ENCODE measurements at regions not wholly inside any gene's neighbourhood (a gene's known extent, or its start where the extent isn't known, plus 50 kb on each side); places are given as distances from the start of the nearest gene placed in this dataset.

DNA sequence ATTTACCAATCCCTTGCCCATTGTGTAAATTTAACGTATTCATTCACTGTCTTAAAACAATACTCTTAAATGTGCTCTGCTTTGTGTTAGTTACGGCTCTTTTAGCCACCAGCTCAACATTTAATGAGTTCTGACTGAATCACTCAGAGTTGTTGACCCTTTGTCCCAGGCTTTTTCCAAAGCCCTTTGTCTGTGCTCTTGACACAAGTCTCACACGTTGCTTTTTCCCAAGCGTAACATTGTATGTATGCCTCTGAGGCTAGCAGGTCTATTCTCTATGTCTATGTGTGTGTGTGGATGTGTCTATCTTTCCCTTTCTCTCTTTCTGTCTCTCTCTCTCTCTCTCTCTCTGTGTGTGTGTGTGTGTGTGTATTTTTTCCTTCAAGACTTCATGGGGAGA is 435.4 kb upstream of the GOLIM4 start:
- TF ChIP-seq, protein P1, sequence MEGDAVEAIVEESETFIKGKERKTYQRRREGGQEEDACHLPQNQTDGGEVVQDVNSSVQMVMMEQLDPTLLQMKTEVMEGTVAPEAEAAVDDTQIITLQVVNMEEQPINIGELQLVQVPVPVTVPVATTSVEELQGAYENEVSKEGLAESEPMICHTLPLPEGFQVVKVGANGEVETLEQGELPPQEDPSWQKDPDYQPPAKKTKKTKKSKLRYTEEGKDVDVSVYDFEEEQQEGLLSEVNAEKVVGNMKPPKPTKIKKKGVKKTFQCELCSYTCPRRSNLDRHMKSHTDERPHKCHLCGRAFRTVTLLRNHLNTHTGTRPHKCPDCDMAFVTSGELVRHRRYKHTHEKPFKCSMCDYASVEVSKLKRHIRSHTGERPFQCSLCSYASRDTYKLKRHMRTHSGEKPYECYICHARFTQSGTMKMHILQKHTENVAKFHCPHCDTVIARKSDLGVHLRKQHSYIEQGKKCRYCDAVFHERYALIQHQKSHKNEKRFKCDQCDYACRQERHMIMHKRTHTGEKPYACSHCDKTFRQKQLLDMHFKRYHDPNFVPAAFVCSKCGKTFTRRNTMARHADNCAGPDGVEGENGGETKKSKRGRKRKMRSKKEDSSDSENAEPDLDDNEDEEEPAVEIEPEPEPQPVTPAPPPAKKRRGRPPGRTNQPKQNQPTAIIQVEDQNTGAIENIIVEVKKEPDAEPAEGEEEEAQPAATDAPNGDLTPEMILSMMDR (IDR thresholded peaks at IDR 0.05), result no peak
- TF ChIP-seq POLR2A (IDR thresholded peaks at IDR 0.05) (no peak), POLR2AphosphoS5 (IDR thresholded peaks at IDR 0.05) (no peak)

All from suprapubic skin (tissue), 4 donors.